Urinary bladder (tissue), 3 donors: ENCODE measurements at regions not wholly inside any gene's neighbourhood (a gene's known extent, or its start where the extent isn't known, plus 50 kb on each side); places are given as distances from the start of the nearest gene placed in this dataset.

ENCODE experiments used
- DNase-seq: peaks from one replicate; pipeline ENCODE4 v3.0.0-alpha.2; 2015; ENCODE audit errors: extremely low spot score
- H3K27ac ChIP-seq: one replicate; pipeline ENCODE4 v1.5.1; 2013; ENCODE audit warnings: low read depth, mild to moderate bottlenecking, moderate library complexity
- H3K36me3 ChIP-seq: one replicate; pipeline ENCODE4 v1.6.1; 2013; ENCODE audit warnings: mild to moderate bottlenecking, moderate library complexity; ENCODE audit not compliant: insufficient read depth
- H3K4me1 ChIP-seq: one replicate; pipeline ENCODE4 v1.6.1; 2013; ENCODE audit warnings: mild to moderate bottlenecking, moderate library complexity; ENCODE audit not compliant: insufficient read depth
- H3K4me3 ChIP-seq: one replicate; pipeline ENCODE4 v1.5.1; 2013; ENCODE audit warnings: low read depth, low read length
- WGBS: extraction: QIAGEN DNeasy Blood & Tissue Kit; methylation state at CpG from one replicate; pipeline ENCODE4 v1.1.7; 2013; 5-methylcytosine and 5-hydroxymethylcytosine counted together
- donor health status: healthy with polysubstance abuse.
- donor health status: healthy.

GRCh38 chr3:5296362-5296761 lies 108.9 kb downstream of the EDEM1 start:
- H3K27ac ChIP-seq = no peak overlapping the region
- 90% methylated on average over 2 of the region's 2 CpGs for WGBS
- no peaks in the 10 kb centered on the region for H3K36me3 ChIP-seq
- no peak for DNase-seq
- H3K4me1 ChIP-seq = no peaks in the 10 kb centered on the region
- H3K4me3 ChIP-seq = no peak overlapping the region

GRCh38 chr3:5297895-5298294 lies 110.4 kb downstream of the EDEM1 start:
- Histone ChIP-seq H3K36me3 (no peaks in the 10 kb centered on the region), H3K4me1 (no peaks in the 10 kb centered on the region), H3K27ac (no peak overlapping the region), H3K4me3 (no peak overlapping the region)
- no peak for DNase-seq
- WGBS = 11% methylated on average over 1 of the region's 1 CpG

- H3K36me3 ChIP-seq = no peaks in the 10 kb centered on the region
- no peaks in the 10 kb centered on the region for H3K4me1 ChIP-seq
- no peak overlapping the region for H3K27ac ChIP-seq
- 66% methylated on average over 3 of the region's 3 CpGs for WGBS
- H3K4me3 ChIP-seq = no peak overlapping the region
- no peak for DNase-seq
These were observed 110.9 kb downstream of the EDEM1 start for GRCh38 chr3:5298453-5298852.

- Histone ChIP-seq H3K4me1 (no peaks in the 10 kb centered on the region), H3K4me3 (no peak overlapping the region), H3K36me3 (no peaks in the 10 kb centered on the region), H3K27ac (no peak overlapping the region)
- 58% methylated on average over 3 of the region's 3 CpGs for WGBS
- DNase-seq = no peak
These were observed 111.7 kb downstream of the EDEM1 start for GRCh38 chr3:5299161-5299560.

DNA sequence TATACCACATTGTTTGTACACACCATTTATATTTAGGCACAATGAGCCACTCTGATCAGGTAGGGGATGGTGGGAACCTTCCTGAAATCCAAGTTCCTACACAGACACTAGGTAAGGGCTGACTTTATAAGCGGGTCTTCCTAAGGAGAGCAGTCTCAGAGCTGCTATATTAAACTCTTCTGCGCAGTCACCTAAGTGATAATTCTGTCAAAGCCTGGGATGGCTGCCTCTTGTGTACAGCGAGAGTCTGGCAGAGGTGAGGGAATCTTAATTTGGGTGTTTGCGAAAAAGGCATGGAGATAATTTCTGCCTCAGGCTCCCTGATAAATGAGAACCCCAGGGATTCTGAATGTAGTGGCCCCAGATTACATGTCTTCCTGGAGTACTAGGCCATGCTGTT lies 113.1 kb downstream of the EDEM1 start:
- WGBS = 94% methylated on average over 4 of the region's 4 CpGs
- no peaks in the 10 kb centered on the region for H3K4me1 ChIP-seq
- no peaks in the 10 kb centered on the region for H3K36me3 ChIP-seq
- H3K27ac ChIP-seq = no peak overlapping the region
- H3K4me3 ChIP-seq = no peak overlapping the region
- no peak for DNase-seq

- DNase-seq = no peak
- no peaks in the 10 kb centered on the region for H3K36me3 ChIP-seq
- H3K4me1 ChIP-seq = no peaks in the 10 kb centered on the region
- no peak overlapping the region for H3K4me3 ChIP-seq
- 44% methylated on average over 7 of the region's 7 CpGs for WGBS
- H3K27ac ChIP-seq = no peak overlapping the region
These were observed 114.3 kb downstream of the EDEM1 start for GRCh38 chr3:5301651-5302297.

- no peak for DNase-seq
- 76% methylated on average over 3 of the region's 3 CpGs for WGBS
- H3K4me1 ChIP-seq = no peaks in the 10 kb centered on the region
- H3K4me3 ChIP-seq = no peak overlapping the region
- H3K27ac ChIP-seq = no peak overlapping the region
- no peaks in the 10 kb centered on the region for H3K36me3 ChIP-seq
These were observed 115.2 kb downstream of the EDEM1 start for GRCh38 chr3:5302661-5303060.

GRCh38 chr3:5304188-5304587 lies 116.7 kb downstream of the EDEM1 start:
- no peak for DNase-seq

DNA sequence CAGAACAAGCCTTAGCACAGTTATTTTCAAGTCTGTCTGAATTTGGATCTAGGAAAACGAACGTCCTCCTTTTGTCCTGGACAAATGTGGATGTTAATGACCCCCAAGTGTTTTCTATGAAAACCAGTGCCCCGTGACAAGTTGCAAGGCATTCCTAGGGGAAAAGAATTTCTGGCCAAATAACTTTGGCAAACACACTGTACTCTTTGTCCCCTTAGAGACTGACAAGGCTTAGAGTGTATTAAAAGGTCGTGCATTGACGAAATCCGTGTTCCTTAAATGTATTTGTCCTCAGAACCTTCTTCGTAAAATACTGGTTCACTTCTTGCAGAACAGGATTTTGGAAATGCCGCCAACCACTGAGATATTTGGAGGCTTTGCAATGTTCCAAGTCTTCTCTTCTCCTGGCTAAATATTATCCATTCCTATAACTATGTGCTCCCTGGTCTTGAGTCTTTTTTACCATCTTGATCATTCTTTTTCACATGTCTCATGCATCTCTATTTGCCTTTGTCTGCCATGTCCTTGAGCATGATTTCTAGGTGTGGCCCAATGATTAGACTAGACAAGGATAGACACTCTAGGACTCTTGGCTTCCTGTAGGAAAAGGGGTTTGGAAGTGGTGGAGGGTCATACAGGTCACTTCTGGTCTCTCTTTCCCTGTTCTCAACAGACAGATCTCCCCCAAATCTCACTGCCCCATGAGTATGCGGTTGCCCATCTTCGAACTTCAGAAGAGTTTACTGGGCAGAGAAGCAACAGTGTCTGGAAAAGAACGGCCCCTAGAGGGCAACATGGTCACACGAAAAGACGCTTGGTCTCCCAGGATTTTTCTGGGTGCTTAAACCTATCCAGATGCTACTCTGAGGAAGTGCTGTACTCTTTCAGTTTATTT lies 117.5 kb downstream of the EDEM1 start:
- DNase-seq = no peak
- Histone ChIP-seq H3K36me3 (no peaks in the 10 kb centered on the region), H3K27ac (no peak overlapping the region), H3K4me1 (no peaks in the 10 kb centered on the region), H3K4me3 (no peak overlapping the region)
- 36% methylated on average over 13 of the region's 13 CpGs for WGBS

More at GRCh38 chr3:5304188-5304587, 116.7 kb downstream of the EDEM1 start:
- Histone ChIP-seq H3K4me1 (no peaks in the 10 kb centered on the region), H3K4me3 (no peak overlapping the region), H3K27ac (no peak overlapping the region), H3K36me3 (no peaks in the 10 kb centered on the region)
- 75% methylated on average over 1 of the region's 1 CpG for WGBS

- no peak overlapping the region for H3K4me3 ChIP-seq
- 77% methylated on average over 3 of the region's 3 CpGs for WGBS
- DNase-seq = no peak
- no peak overlapping the region for H3K27ac ChIP-seq
- H3K36me3 ChIP-seq = no peaks in the 10 kb centered on the region
- H3K4me1 ChIP-seq = no peaks in the 10 kb centered on the region
These were observed 118.1 kb downstream of the EDEM1 start for GRCh38 chr3:5305684-5305989.

GRCh38 chr3:5309171-5309570 lies 121.7 kb downstream of the EDEM1 start:
- no peak for DNase-seq
- Histone ChIP-seq H3K4me1 (no peaks in the 10 kb centered on the region), H3K36me3 (no peaks in the 10 kb centered on the region), H3K27ac (no peak overlapping the region), H3K4me3 (no peak overlapping the region)
- WGBS = 60% methylated on average over 4 of the region's 4 CpGs

DNA sequence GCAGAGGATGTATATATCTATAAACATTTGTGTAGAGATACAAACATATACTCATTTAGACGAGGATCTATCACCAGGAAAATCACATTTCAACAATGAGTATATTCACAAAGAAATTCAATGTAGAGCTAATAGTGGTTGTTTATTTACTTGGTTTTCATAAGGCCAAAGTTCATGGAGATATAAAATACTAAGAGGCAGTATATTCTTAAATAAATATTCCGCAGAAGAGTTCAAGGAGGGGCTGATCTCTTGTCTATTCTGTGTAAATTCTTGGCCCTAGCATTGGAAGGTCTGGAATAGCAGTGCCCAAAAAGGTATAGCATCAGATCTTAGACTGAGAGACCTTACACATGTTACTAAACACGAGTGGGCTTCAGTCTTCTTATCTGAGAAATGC lies 122.1 kb downstream of the EDEM1 start:
- H3K4me1 ChIP-seq = no peaks in the 10 kb centered on the region
- H3K36me3 ChIP-seq = no peaks in the 10 kb centered on the region
- H3K4me3 ChIP-seq = no peak overlapping the region
- no peak for DNase-seq
- WGBS = 59% methylated on average over 3 of the region's 3 CpGs
- H3K27ac ChIP-seq = no peak overlapping the region

- H3K4me1 ChIP-seq = no peaks in the 10 kb centered on the region
- 97% methylated on average over 5 of the region's 5 CpGs for WGBS
- no peak overlapping the region for H3K27ac ChIP-seq
- H3K4me3 ChIP-seq = no peak overlapping the region
- no peaks in the 10 kb centered on the region for H3K36me3 ChIP-seq
- DNase-seq = no peak
These were observed 123.0 kb downstream of the EDEM1 start for GRCh38 chr3:5310509-5310908.

DNA sequence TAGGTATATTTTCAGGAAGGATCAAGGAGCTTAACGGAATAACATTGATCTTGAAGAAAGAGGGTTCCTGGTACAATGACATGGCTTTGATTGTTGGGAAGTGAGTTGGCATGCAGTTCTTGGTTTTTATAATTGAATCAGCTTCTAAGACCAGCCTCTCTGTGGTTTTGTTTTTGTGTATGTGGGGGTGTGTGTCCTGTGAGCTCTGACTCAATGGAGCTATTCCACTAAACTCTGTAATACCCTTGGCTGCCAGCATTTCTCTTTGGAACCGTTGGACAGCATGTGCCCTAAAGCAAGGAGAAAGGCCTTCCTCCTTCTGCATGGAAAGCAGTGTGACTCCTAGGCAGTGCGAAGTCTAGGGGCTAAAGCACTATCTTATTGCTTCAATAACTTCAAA lies 124.8 kb downstream of the EDEM1 start:
- no peak for DNase-seq
- WGBS = 83% methylated on average over 3 of the region's 3 CpGs

More for the DNA sequence above, 124.8 kb downstream of the EDEM1 start:
- no peak overlapping the region for H3K4me3 ChIP-seq
- H3K27ac ChIP-seq = no peak overlapping the region
- H3K36me3 ChIP-seq = no peaks in the 10 kb centered on the region
- H3K4me1 ChIP-seq = no peaks in the 10 kb centered on the region
